SK-N-SH treated with all-trans-retinoic acid at 6 μM for 48 hours (cell line): ENCODE measurements at regions not wholly inside any gene's neighbourhood (a gene's known extent, or its start where the extent isn't known, plus 50 kb on each side); places are given as distances from the start of the nearest gene placed in this dataset.

Experiments
- ISL1 ChIP-seq: fragments of 250-450 bp; sonication (Bioruptor Pico); IDR thresholded peaks from 2 replicates; pipeline ENCODE4 v2.1.2; 2022; ENCODE audit warnings: mild to moderate bottlenecking, moderate library complexity
- PPARA ChIP-seq: fragments of 250-450 bp; sonication (Bioruptor Pico); IDR thresholded peaks from 2 replicates; pipeline ENCODE4 v1.5.0; 2020; ENCODE audit warnings: mild to moderate bottlenecking, borderline replicate concordance
- ZFP3 ChIP-seq: fragments of 250-450 bp; sonication (Bioruptor Pico); IDR thresholded peaks from 2 replicates; pipeline ENCODE4 v1.5.0; 2020; ENCODE audit warnings: mild to moderate bottlenecking, moderate library complexity

GRCh38 chr13:85411591-85411990, 387.6 kb downstream of the SLITRK6 start:
- no peak for TF ChIP-seq ZFP3
- peak; percentile 60 for TF ChIP-seq ISL1 (CRISPR knock-in tag)
- no peak for TF ChIP-seq PPARA
